Activated CD4-positive, alpha-beta T cell treated with anti-CD3 and anti-CD28 coated beads, Interleukin-2, amount 10 ng/mL, durations not matched to agents 7 days and 5 days (primary cell): ENCODE measurements at regions not wholly inside any gene's neighbourhood (a gene's known extent, or its start where the extent isn't known, plus 50 kb on each side); places are given as distances from the start of the nearest gene placed in this dataset.

Experiments used
- CTCF ChIA-PET: fragments of 350-600 bp; sonication (Branson Sonifier 250); formaldehyde crosslinking; loops from one replicate; lab custom pipeline; 2021; ENCODE audit warnings: antibody characterized with exemption; lab: Charles Lee
- POLR2A ChIA-PET: fragments of 350-600 bp; sonication (Branson Sonifier 250); formaldehyde crosslinking; loops from one replicate; lab custom pipeline; 2021; ENCODE audit warnings: antibody characterized with exemption; lab: Charles Lee
- DNase-seq: peaks from one replicate; pipeline ENCODE4 v3.0.0-alpha.2; 2020
- H3K27ac Mint-ChIP-seq: one replicate; pipeline ENCODE4 v1.8.0; 2021; ENCODE audit warnings: mild to moderate bottlenecking, moderate library complexity, mixed read lengths
- H3K27me3 Mint-ChIP-seq: one replicate; pipeline ENCODE4 v1.8.0; 2021; ENCODE audit warnings: mixed read lengths
- H3K36me3 Mint-ChIP-seq: one replicate; pipeline ENCODE4 v1.8.0; 2021; ENCODE audit warnings: low read depth, mixed read lengths
- H3K4me1 Mint-ChIP-seq: one replicate; pipeline ENCODE4 v1.8.0; 2021; ENCODE audit warnings: mixed read lengths
- H3K4me3 Mint-ChIP-seq: one replicate; pipeline ENCODE4 v1.8.0; 2021; ENCODE audit warnings: mild to moderate bottlenecking, moderate library complexity, mixed read lengths
- H3K9me3 Mint-ChIP-seq: one replicate; pipeline ENCODE4 v1.8.0; 2021; ENCODE audit warnings: mixed read lengths

GRCh38 chr12:124397807-124398577 is 103.1 kb downstream of the RFLNA start:
- CTCF ChIA-PET, result interaction anchor here (0.9 kb wide), 1 partner anchor 10 kb away, joined by 3 read pairs; no protein-coding TSS in a partner anchor
- H3K4me3 Mint-ChIP-seq, result no peak overlapping the region
- no peaks in the 10 kb centered on the region for H3K4me1 Mint-ChIP-seq
- POLR2A ChIA-PET, result no interaction called here
- peak overlapping the region; percentile 19 for H3K27ac Mint-ChIP-seq
- no peaks in the 10 kb centered on the region for H3K9me3 Mint-ChIP-seq
- no peaks in the 10 kb centered on the region for H3K27me3 Mint-ChIP-seq
- H3K36me3 Mint-ChIP-seq, result peaks cover 13% of the 10 kb centered on the region
- DNase-seq, result no peak

- H3K36me3 Mint-ChIP-seq, result peaks cover 13% of the 10 kb centered on the region
- no peak overlapping the region for H3K27ac Mint-ChIP-seq
- peaks cover under 1% of the 10 kb centered on the region for H3K4me1 Mint-ChIP-seq
- no peak overlapping the region for H3K4me3 Mint-ChIP-seq
- no peaks in the 10 kb centered on the region for H3K27me3 Mint-ChIP-seq
- POLR2A ChIA-PET, result no interaction called here
- CTCF ChIA-PET, result interaction anchor here (0.8 kb wide), 1 partner anchor 15 kb away, joined by 3 read pairs; no protein-coding TSS in a partner anchor
- DNase-seq, result no peak
- no peaks in the 10 kb centered on the region for H3K9me3 Mint-ChIP-seq
These were observed 102.4 kb downstream of the RFLNA start for GRCh38 chr12:124397399-124397679.

- Mint-ChIP-seq H3K36me3 (peaks cover 13% of the 10 kb centered on the region), H3K27me3 (no peaks in the 10 kb centered on the region), H3K27ac (no peak overlapping the region), H3K4me1 (peaks cover 7% of the 10 kb centered on the region), H3K4me3 (no peak overlapping the region), H3K9me3 (no peaks in the 10 kb centered on the region)
- ChIA-PET POLR2A (interaction anchor here (0.7 kb wide), 1 partner anchor 8 kb away, joined by 3 read pairs; no protein-coding TSS in a partner anchor), CTCF (interaction anchor here (0.8 kb wide), 1 partner anchor 15 kb away, joined by 3 read pairs; no protein-coding TSS in a partner anchor)
- DNase-seq, result no peak
These were observed 101.9 kb downstream of the RFLNA start for GRCh38 chr12:124396544-124397398.

- peaks cover 14% of the 10 kb centered on the region for H3K4me1 Mint-ChIP-seq
- no peak overlapping the region for H3K27ac Mint-ChIP-seq
- H3K4me3 Mint-ChIP-seq, result no peak overlapping the region
- CTCF ChIA-PET, result interaction anchor here (1.2 kb wide), 1 partner anchor 15 kb away, joined by 3 read pairs; no protein-coding TSS in a partner anchor
- DNase-seq, result no peak
- POLR2A ChIA-PET, result interaction anchor here (0.7 kb wide), 1 partner anchor 9 kb away, joined by 3 read pairs; no protein-coding TSS in a partner anchor
- no peaks in the 10 kb centered on the region for H3K27me3 Mint-ChIP-seq
- no peaks in the 10 kb centered on the region for H3K9me3 Mint-ChIP-seq
- peaks cover 10% of the 10 kb centered on the region for H3K36me3 Mint-ChIP-seq
These were observed 101.1 kb downstream of the RFLNA start for GRCh38 chr12:124395986-124396385.

- H3K4me1 Mint-ChIP-seq, result peaks cover 20% of the 10 kb centered on the region
- POLR2A ChIA-PET, result no interaction called here
- H3K27me3 Mint-ChIP-seq, result no peaks in the 10 kb centered on the region
- no peak overlapping the region for H3K4me3 Mint-ChIP-seq
- H3K36me3 Mint-ChIP-seq, result peaks cover 5% of the 10 kb centered on the region
- H3K9me3 Mint-ChIP-seq, result no peaks in the 10 kb centered on the region
- CTCF ChIA-PET, result interaction anchor here (1.2 kb wide), 1 partner anchor 14 kb away, joined by 3 read pairs; no protein-coding TSS in a partner anchor
- H3K27ac Mint-ChIP-seq, result no peak overlapping the region
- DNase-seq, result no peak
These were observed 100.4 kb downstream of the RFLNA start for GRCh38 chr12:124395284-124395752.

- POLR2A ChIA-PET, result no interaction called here
- Mint-ChIP-seq H3K4me1 (peaks cover 27% of the 10 kb centered on the region), H3K4me3 (no peak overlapping the region), H3K9me3 (no peaks in the 10 kb centered on the region), H3K27me3 (no peaks in the 10 kb centered on the region), H3K27ac (no peak overlapping the region), H3K36me3 (peaks cover 5% of the 10 kb centered on the region)
- CTCF ChIA-PET, result interaction anchor here (1.2 kb wide), 1 partner anchor 14 kb away, joined by 3 read pairs; no protein-coding TSS in a partner anchor
- DNase-seq, result no peak
These were observed 99.7 kb downstream of the RFLNA start for GRCh38 chr12:124394462-124395128.

GRCh38 chr12:124393831-124394230 is 98.9 kb downstream of the RFLNA start:
- peak overlapping the region; percentile 46 for H3K27ac Mint-ChIP-seq
- ChIA-PET POLR2A (no interaction called here), CTCF (interaction anchor here (1.4 kb wide), 1 partner anchor 16 kb away, joined by 4 read pairs; no protein-coding TSS in a partner anchor)
- H3K9me3 Mint-ChIP-seq, result no peaks in the 10 kb centered on the region
- H3K4me1 Mint-ChIP-seq, result peaks cover 31% of the 10 kb centered on the region
- no peaks in the 10 kb centered on the region for H3K27me3 Mint-ChIP-seq
- H3K36me3 Mint-ChIP-seq, result peaks cover 2% of the 10 kb centered on the region
- DNase-seq, result no peak
- no peak overlapping the region for H3K4me3 Mint-ChIP-seq

- Mint-ChIP-seq H3K4me3 (no peak overlapping the region), H3K27me3 (no peaks in the 10 kb centered on the region), H3K27ac (peak overlapping the region; percentile 36), H3K9me3 (no peaks in the 10 kb centered on the region), H3K36me3 (peaks cover 2% of the 10 kb centered on the region), H3K4me1 (peaks cover 34% of the 10 kb centered on the region)
- ChIA-PET POLR2A (no interaction called here), CTCF (interaction anchor here (0.8 to 1.4 kb wide), 2 partner anchors 15 to 17 kb away, joined by 4 read pairs; no protein-coding TSS in a partner anchor)
- no peak for DNase-seq
These were observed 98.5 kb downstream of the RFLNA start for GRCh38 chr12:124393414-124393790.

- Mint-ChIP-seq H3K4me3 (no peak overlapping the region), H3K4me1 (peaks cover 36% of the 10 kb centered on the region), H3K9me3 (no peaks in the 10 kb centered on the region), H3K27ac (no peak overlapping the region), H3K27me3 (no peaks in the 10 kb centered on the region), H3K36me3 (peaks cover 2% of the 10 kb centered on the region)
- ChIA-PET POLR2A (interaction anchor here (0.6 kb wide), 1 partner anchor 463 kb away, joined by 3 read pairs; no protein-coding TSS in a partner anchor), CTCF (interaction anchor here (0.8 to 1.4 kb wide), 2 partner anchors 15 to 17 kb away, joined by 4 read pairs; no protein-coding TSS in a partner anchor)
- DNase-seq, result no peak
These were observed 97.9 kb downstream of the RFLNA start for GRCh38 chr12:124392667-124393413.

GRCh38 chr12:124392271-124392666 is 97.4 kb downstream of the RFLNA start:
- CTCF ChIA-PET, result no interaction called here
- DNase-seq, result no peak

GRCh38 chr12:124391340-124392261 is 96.7 kb downstream of the RFLNA start:
- Mint-ChIP-seq H3K4me1 (peaks cover 36% of the 10 kb centered on the region), H3K27ac (peak overlapping the region; percentile 79), H3K27me3 (no peaks in the 10 kb centered on the region), H3K9me3 (no peaks in the 10 kb centered on the region), H3K36me3 (peaks cover 2% of the 10 kb centered on the region), H3K4me3 (peak overlapping the region; percentile 14)
- peak; percentile 40 for DNase-seq
- ChIA-PET CTCF (interaction anchor here (1.4 kb wide), 1 partner anchor 10 kb away, joined by 3 read pairs; no protein-coding TSS in a partner anchor), POLR2A (interaction anchor here (0.6 kb wide), 1 partner anchor 465 kb away, joined by 3 read pairs; no protein-coding TSS in a partner anchor)

More at GRCh38 chr12:124392271-124392666, 97.4 kb downstream of the RFLNA start:
- Mint-ChIP-seq H3K4me1 (peaks cover 36% of the 10 kb centered on the region), H3K27ac (no peak overlapping the region), H3K4me3 (no peak overlapping the region), H3K27me3 (no peaks in the 10 kb centered on the region), H3K36me3 (peaks cover 2% of the 10 kb centered on the region), H3K9me3 (no peaks in the 10 kb centered on the region)
- POLR2A ChIA-PET, result interaction anchor here (0.6 kb wide), 1 partner anchor 464 kb away, joined by 3 read pairs; no protein-coding TSS in a partner anchor
